K562 (cell line): ENCODE measurements at regions not wholly inside any gene's neighbourhood (a gene's known extent, or its start where the extent isn't known, plus 50 kb on each side); places are given as distances from the start of the nearest gene placed in this dataset.
A peak's percentile ranks its signal among the peaks of the same experiment; 100 is the strongest.

Experiments
- ATAC-seq: fragments of 200-7000 bp; cut with Tn5 transposase; 3 replicates; pipeline ENCODE4 v1.9.1; 2020; ENCODE audit warnings: moderate library complexity
- BruUV-seq: library from RNA; stranded (reverse); fragments of 400-500 nt; replicated peaks from 2 replicates; lab custom pipeline; 2021; lab: Mats Ljungman, UMichigan
- CTCF ChIA-PET: fragments of 300-600 bp; formaldehyde crosslinking; extraction: SDS; loops from one replicate; lab custom pipeline; 2021; ENCODE audit warnings: low intra/inter-chr PET ratio; lab: Yijun Ruan, JAX
- POLR2A ChIA-PET: fragments of 300-600, 350-650 bp; sonication (Branson Sonifier 250); formaldehyde crosslinking; extraction: SDS; loops from one replicate; lab custom pipeline; 2021; ENCODE audit warnings: antibody characterized with exemption, inconsistent platforms; lab: Yijun Ruan, JAX
- DNase-seq, 4 experiments: peaks; one replicate each; pipeline versions ENCODE4 v3.0.0 to v3.0.0-alpha.2; 2011 to 2018; ENCODE audit warnings: low spot score in 3 of 4, mixed read lengths in 3 of 4; ENCODE audit errors: extremely low read depth in 1 of 4
- FAIRE-seq: peaks from 2 replicates; lab custom pipeline; 2011; peaks lifted over from hg19 to GRCh38; lab: Jason Lieb, UNC
- H2AFZ ChIP-seq: 2 replicates; pipeline ENCODE4 v1.6.0; 2011; ENCODE audit warnings: low read depth, low read length, control low read depth, inconsistent platforms
- H3K27ac ChIP-seq: fragments of 200-600 bp; 3 replicates; pipeline ENCODE4 v1.8.0; 2011; ENCODE audit warnings: low read depth, mild to moderate bottlenecking, control low read depth, inconsistent platforms, low read length, moderate library complexity, mixed read lengths; ENCODE audit errors: extremely low read depth
- H3K27me3 ChIP-seq, 2 experiments: fragments of 300-600 bp in 1 of 2; 2 replicates in 1 of 2; 3 replicates in 1 of 2; pipeline versions ENCODE4 v1.6.0 to v1.8.0; 2011; ENCODE audit warnings: inconsistent platforms in 2 of 2, low read length in 2 of 2, mild to moderate bottlenecking in 1 of 2, mixed read lengths in 1 of 2, moderate library complexity in 1 of 2; ENCODE audit not compliant: control insufficient read depth in 2 of 2, insufficient read depth in 2 of 2
- H3K36me3 ChIP-seq: fragments of 300-600 bp; 3 replicates; pipeline ENCODE4 v1.8.0; 2011; ENCODE audit warnings: mild to moderate bottlenecking, low read length, inconsistent platforms; ENCODE audit not compliant: control insufficient read depth, insufficient read depth
- H3K4me1 ChIP-seq, 2 experiments: fragments of 200-600 bp in 1 of 2; replicated peaks in 1 of 2; 2 replicates in 1 of 2; 3 replicates in 1 of 2; pipeline versions ENCODE4 v1.5.1 to v1.8.0; 2011; ENCODE audit warnings: inconsistent platforms in 2 of 2, low read length in 2 of 2, mild to moderate bottlenecking in 1 of 2, mixed read lengths in 1 of 2, moderate library complexity in 1 of 2; ENCODE audit not compliant: control insufficient read depth in 2 of 2, insufficient read depth in 2 of 2
- H3K4me2 ChIP-seq: 2 replicates; pipeline ENCODE4 v1.6.1; 2011; ENCODE audit warnings: low read length, control low read depth, inconsistent platforms, mixed read lengths; ENCODE audit not compliant: insufficient read depth
- H3K4me3 ChIP-seq: fragments of 200-600 bp; sonication (generic), shearing (Covaris generic); 2 replicates; pipeline ENCODE4 v1.5.1; 2016; ENCODE audit warnings: control low read depth, inconsistent platforms
- H3K79me2 ChIP-seq: fragments of 200-600 bp; 3 replicates; pipeline ENCODE4 v1.8.0; 2011; ENCODE audit warnings: low read length, inconsistent platforms; ENCODE audit not compliant: control insufficient read depth, insufficient read depth
- H3K9ac ChIP-seq, 2 experiments: 2 replicates each; pipeline versions ENCODE4 v1.6.0 to v1.6.1; 2011; ENCODE audit warnings: low read depth in 2 of 2, low read length in 2 of 2, control low read depth in 1 of 2, inconsistent platforms in 1 of 2, mild to moderate bottlenecking in 1 of 2, mixed read lengths in 1 of 2; ENCODE audit not compliant: insufficient read depth in 1 of 2
- H3K9me1 ChIP-seq: one replicate; pipeline ENCODE4 v1.6.0; 2011; ENCODE audit warnings: inconsistent platforms, mild to moderate bottlenecking, low read length, moderate library complexity; ENCODE audit not compliant: control insufficient read depth, insufficient read depth
- H3K9me3 ChIP-seq: replicated peaks from 2 replicates; pipeline ENCODE4 v1.5.1; 2011; ENCODE audit warnings: low read depth, low read length, inconsistent platforms; ENCODE audit not compliant: control insufficient read depth, insufficient read depth
- H4K20me1 ChIP-seq: replicated peaks from 2 replicates; pipeline ENCODE4 v1.6.1; 2011; ENCODE audit warnings: low read length, inconsistent platforms, mixed read lengths; ENCODE audit not compliant: control insufficient read depth, insufficient read depth
- BRD9 ChIP-seq: fragments of 450-650 bp; IDR thresholded peaks from 2 replicates; pipeline ENCODE4 v1.6.1; 2018; ENCODE audit warnings: low read depth; ENCODE audit not compliant: partially characterized antibody
- CHD2 ChIP-seq: IDR thresholded peaks from 2 replicates; pipeline ENCODE4 v1.6.1; 2011; ENCODE audit warnings: low read depth, low read length
- CXXC5 ChIP-seq: fragments of 250-450 bp; sonication (Bioruptor Pico); IDR thresholded peaks from 2 replicates; pipeline ENCODE4 v1.8.0; 2022; ENCODE audit warnings: inconsistent platforms, mild to moderate bottlenecking, moderate library complexity
- EGR1 ChIP-seq: fragments of 450-650 bp; conservative IDR thresholded peaks from 2 replicates; pipeline ENCODE4 v1.6.1; 2017; ENCODE audit warnings: mild to moderate bottlenecking
- FOXA1 ChIP-seq: fragments of 450-650 bp; IDR thresholded peaks from 2 replicates; pipeline ENCODE4 v1.6.1; 2016; ENCODE audit warnings: mild to moderate bottlenecking, borderline replicate concordance
- HOXB6 ChIP-seq: fragments of 250-450 bp; sonication (Bioruptor Pico); IDR thresholded peaks from 2 replicates; pipeline ENCODE4 v1.5.1; 2022; ENCODE audit warnings: mild to moderate bottlenecking, borderline replicate concordance
- MCM3 ChIP-seq: fragments of 450-650 bp; IDR thresholded peaks from 2 replicates; pipeline ENCODE4 v1.6.1; 2016
- MYNN ChIP-seq, 2 experiments: sonication (generic); formaldehyde crosslinking in 1 of 2; IDR thresholded peaks; 2 replicates each; pipeline versions ENCODE4 v1.5.0 to v1.6.1; 2016 to 2020; ENCODE audit warnings: antibody characterized with exemption in 1 of 2, missing genetic modification reagents in 1 of 2
- RAD51 ChIP-seq: fragments of 450-650 bp; IDR thresholded peaks from 2 replicates; pipeline ENCODE4 v1.7.1; 2016; ENCODE audit warnings: low read depth, mild to moderate bottlenecking, borderline replicate concordance
- RCOR1 ChIP-seq, 2 experiments: IDR thresholded peaks; 2 replicates each; pipeline ENCODE4 v1.6.1; 2012; ENCODE audit warnings: low read depth in 2 of 2, low read length in 2 of 2, borderline replicate concordance in 1 of 2, improper control_type of control experiment in 1 of 2
- SPI1 ChIP-seq: IDR thresholded peaks from 2 replicates; pipeline ENCODE4 v1.6.1; 2011; ENCODE audit warnings: low read depth, low read length, control low read depth, borderline replicate concordance
- TAL1 ChIP-seq: fragments of 450-650 bp; IDR thresholded peaks from 2 replicates; pipeline ENCODE4 v1.6.1; 2016; ENCODE audit warnings: mild to moderate bottlenecking
- ZFP1 ChIP-seq: fragments of 450-650 bp; formaldehyde crosslinking; IDR thresholded peaks from 2 replicates; pipeline ENCODE4 v1.4.0; 2020; ENCODE audit warnings: mild to moderate bottlenecking, mixed read lengths
- ZNF217 ChIP-seq: sonication (generic); formaldehyde crosslinking; IDR thresholded peaks from 2 replicates; pipeline ENCODE4 v1.8.0; 2022; ENCODE audit warnings: mild to moderate bottlenecking, missing genetic modification reagents
- WGBS: fragments of 100-300 bp; shearing (Covaris generic); methylation state at CpG from one replicate; pipeline ENCODE4 v1.1.6; 2016; ENCODE audit warnings: low coverage, mixed read lengths; ENCODE audit not compliant: insufficient coverage; ENCODE audit errors: missing lambda C conversion rate; 5-methylcytosine and 5-hydroxymethylcytosine counted together
- in situ Hi-C: fragments of 300-500 bp; cut with MboI; formaldehyde crosslinking; loops from 4 replicates; pipeline ENCODE4 v1.15.0; 2018; ENCODE audit warnings: inconsistent platforms, mixed read lengths
- intact Hi-C: fragments of 100-400 bp; cut with micrococcal nuclease; formaldehyde crosslinking; loops from 2 replicates; pipeline ENCODE4 v1.14.2; 2022
- TF ChIP-seq, protein P1 (sequence below): fragments of 200-800 bp; sonication (Bioruptor generic); IDR thresholded peaks from 2 replicates; pipeline ENCODE4 v1.6.1; 2017; ENCODE audit warnings: missing genetic modification characterization, missing compliant biosample characterization
- TF ChIP-seq, protein P2 (sequence below): sonication (generic); formaldehyde crosslinking; IDR thresholded peaks from 2 replicates; pipeline ENCODE4 v1.5.0; 2020; ENCODE audit warnings: missing genetic modification reagents

DNA sequence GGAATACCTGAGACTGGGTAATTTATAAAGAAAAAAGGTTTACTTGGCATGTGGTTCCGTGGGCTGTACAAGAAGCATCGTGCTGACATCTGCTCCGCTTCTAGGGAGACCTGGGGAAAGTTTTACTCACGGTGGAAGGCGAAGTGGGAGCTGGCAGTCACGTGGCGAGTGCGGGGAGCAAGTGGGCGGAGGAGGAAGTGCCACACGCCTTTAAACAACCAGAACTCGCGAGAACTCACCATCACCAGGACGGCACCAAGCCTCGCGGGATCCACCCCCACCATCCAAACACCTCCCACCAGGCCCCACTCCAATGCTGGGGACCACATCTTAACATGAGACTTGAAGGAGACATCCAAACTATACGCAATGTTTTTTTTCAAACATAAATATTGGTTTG lies 406.2 kb upstream of the IRX4 start:
- no peak for FAIRE-seq
- H3K27me3 ChIP-seq, result peaks cover 0 to 30% of the 10 kb centered on the region in 2 experiments; a peak in 4 of 5 replicates

DNA sequence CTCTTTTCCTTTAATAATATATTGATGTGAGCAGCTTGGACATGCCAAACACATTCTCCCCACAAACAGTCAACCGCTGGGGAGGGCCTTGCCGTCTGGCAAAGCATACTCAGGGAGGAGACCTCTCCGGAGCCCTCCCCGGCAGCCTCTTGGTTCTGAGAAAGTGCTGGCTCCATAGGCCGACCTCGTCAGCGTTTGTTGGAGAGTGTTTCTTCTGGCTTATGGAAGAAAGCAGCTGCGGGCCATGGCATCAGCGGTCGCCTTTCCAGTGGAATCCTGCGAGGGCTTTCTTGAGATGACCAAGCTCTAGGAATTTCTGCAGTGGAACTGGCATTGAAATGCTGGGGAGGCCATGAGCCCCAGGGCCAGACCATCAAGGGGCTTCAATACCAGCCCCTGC lies 405.7 kb upstream of the IRX4 start:
- WGBS, result 1% methylated on average over 11 of the region's 11 CpGs
- Histone ChIP-seq H3K4me1 (no peaks in the 10 kb centered on the region), H3K79me2 (no peaks in the 10 kb centered on the region), H3K36me3 (no peaks in the 10 kb centered on the region), H2AFZ (no peak overlapping the region), H3K9me3 (no peaks in the 10 kb centered on the region), H4K20me1 (0 out of 2 replicates have a peak, but pooled peaks cover 3% of the 10 kb centered on the region), H3K9me1 (no peaks in the 10 kb centered on the region), H3K4me2 (no peak overlapping the region), H3K9ac (no peak overlapping the region), H3K27ac (no peak overlapping the region), H3K27me3 (peaks cover 0 to 30% of the 10 kb centered on the region in 2 experiments; a peak in 4 of 5 replicates), H3K4me3 (no peak overlapping the region)
- in situ Hi-C loops, result no loop called here
- CTCF ChIA-PET, result interaction anchor here (0.7 kb wide), 1 partner anchor 1717 kb away, joined by 3 read pairs; no protein-coding TSS in a partner anchor
- intact Hi-C loops, result no loop called here
- TF ChIP-seq HOXB6 (CRISPR knock-in tag) (no peak), BRD9 (no peak), RCOR1 (IDR thresholded peaks at IDR 0.05; ENCODE audit: borderline replicate concordance in 1 of 2, low read depth in 2 of 2, low read length in 2 of 2) (no peak), TAL1 (no peak), MCM3 (no peak), MYNN (IDR thresholded peaks at IDR 0.05) (no peak), MYNN (CRISPR knock-in tag; IDR thresholded peaks at IDR 0.05) (no peak)
- TF ChIP-seq, protein P1, sequence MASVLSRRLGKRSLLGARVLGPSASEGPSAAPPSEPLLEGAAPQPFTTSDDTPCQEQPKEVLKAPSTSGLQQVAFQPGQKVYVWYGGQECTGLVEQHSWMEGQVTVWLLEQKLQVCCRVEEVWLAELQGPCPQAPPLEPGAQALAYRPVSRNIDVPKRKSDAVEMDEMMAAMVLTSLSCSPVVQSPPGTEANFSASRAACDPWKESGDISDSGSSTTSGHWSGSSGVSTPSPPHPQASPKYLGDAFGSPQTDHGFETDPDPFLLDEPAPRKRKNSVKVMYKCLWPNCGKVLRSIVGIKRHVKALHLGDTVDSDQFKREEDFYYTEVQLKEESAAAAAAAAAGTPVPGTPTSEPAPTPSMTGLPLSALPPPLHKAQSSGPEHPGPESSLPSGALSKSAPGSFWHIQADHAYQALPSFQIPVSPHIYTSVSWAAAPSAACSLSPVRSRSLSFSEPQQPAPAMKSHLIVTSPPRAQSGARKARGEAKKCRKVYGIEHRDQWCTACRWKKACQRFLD (CRISPR knock-in tag), result no peak
- ATAC-seq (no peak), DNase-seq (no peak), FAIRE-seq (no peak)
- POLR2A ChIA-PET, result no interaction called here
- no TSS peak for BruUV-seq

More for the DNA sequence above, 406.2 kb upstream of the IRX4 start:
- Histone ChIP-seq H3K4me3 (no peak overlapping the region), H3K79me2 (no peaks in the 10 kb centered on the region), H3K9me1 (no peaks in the 10 kb centered on the region), H3K9ac (no peak overlapping the region), H3K9me3 (no peaks in the 10 kb centered on the region), H2AFZ (no peak overlapping the region), H3K27ac (no peak overlapping the region), H3K36me3 (no peaks in the 10 kb centered on the region), H4K20me1 (0 out of 2 replicates have a peak, but pooled peaks cover 3% of the 10 kb centered on the region)
- ChIA-PET CTCF (interaction anchor here (0.7 kb wide), 1 partner anchor 1717 kb away, joined by 3 read pairs; no protein-coding TSS in a partner anchor), POLR2A (no interaction called here)
- in situ Hi-C loops, result no loop called here
- 2% methylated on average over 16 of the region's 16 CpGs for WGBS
- intact Hi-C loops, result no loop called here
- DNase-seq, result peak in 2 of 4 experiments; percentile 6 to 23
- TF ChIP-seq CHD2 (peak; percentile 88), CXXC5 (0 out of 2 replicates have a peak, but pooled peaks have one; percentile 24), SPI1 (peak; percentile 43; the same call in 1 of the 2 replicates), FOXA1 (no peak), RAD51 (peak; percentile 29; the same call in 1 of the 2 replicates), ZFP1 (no peak), ZNF217 (CRISPR knock-in tag) (no peak), EGR1 (peak; percentile 24; the same call in 1 of the 2 replicates)
- TF ChIP-seq, protein P2, sequence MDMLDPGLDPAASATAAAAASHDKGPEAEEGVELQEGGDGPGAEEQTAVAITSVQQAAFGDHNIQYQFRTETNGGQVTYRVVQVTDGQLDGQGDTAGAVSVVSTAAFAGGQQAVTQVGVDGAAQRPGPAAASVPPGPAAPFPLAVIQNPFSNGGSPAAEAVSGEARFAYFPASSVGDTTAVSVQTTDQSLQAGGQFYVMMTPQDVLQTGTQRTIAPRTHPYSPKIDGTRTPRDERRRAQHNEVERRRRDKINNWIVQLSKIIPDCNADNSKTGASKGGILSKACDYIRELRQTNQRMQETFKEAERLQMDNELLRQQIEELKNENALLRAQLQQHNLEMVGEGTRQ (CRISPR knock-in tag), result peak; percentile 64
- TF ChIP-seq, all 486 proteins: peak for 6
- ATAC-seq, result peak; percentile 79
- no TSS peak for BruUV-seq
- no peaks in the 10 kb centered on the region for H3K4me1 ChIP-seq
- H3K4me2 ChIP-seq, result no peak overlapping the region
